HEK293T (cell line): ENCODE measurements at regions not wholly inside any gene's neighbourhood (a gene's known extent, or its start where the extent isn't known, plus 50 kb on each side); places are given as distances from the start of the nearest gene placed in this dataset.

ENCODE experiments used
- BHLHE40 ChIP-seq: fragments of 450-650 bp; IDR thresholded peaks from 2 replicates; pipeline ENCODE4 v1.6.1; 2016; ENCODE audit warnings: mild to moderate bottlenecking, moderate library complexity, borderline replicate concordance
- SP1 ChIP-seq: fragments of 450-650 bp; IDR thresholded peaks from 2 replicates; pipeline ENCODE4 v1.6.1; 2017

DNA sequence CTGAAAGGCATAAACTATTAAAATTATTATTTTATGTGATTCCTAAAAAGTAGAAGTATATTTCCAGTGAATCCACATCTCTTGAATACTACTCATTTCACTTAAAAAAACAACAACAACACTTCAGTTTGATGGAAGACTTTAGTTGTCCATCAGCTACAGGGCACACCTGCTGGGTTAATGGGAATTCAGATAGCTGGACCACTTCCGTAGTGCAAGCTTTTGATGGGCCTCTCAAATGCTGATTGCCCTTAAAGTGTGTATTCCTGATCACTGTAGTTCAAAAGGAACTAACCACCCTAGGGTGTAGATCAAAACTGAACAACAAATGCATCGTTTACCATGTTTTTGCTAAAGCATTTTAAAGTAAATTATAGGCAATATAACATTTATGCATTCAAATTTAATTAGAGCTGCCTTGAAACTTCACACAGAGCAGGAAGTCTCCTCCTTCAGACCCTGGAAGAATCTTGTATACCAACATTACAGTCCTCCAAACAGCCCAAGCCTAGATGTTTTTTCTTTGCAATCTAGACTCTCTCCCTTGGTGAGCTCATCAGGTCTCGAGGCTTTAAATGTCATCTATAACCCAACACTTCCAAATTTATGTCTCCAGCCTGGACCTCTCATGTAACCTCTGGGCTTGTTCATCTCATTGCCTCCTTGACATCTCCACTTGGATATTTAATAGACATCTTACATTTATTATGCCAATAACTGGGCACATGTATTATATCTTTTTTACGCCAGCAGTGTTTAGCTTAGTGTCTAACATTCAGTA lies 510.1 kb upstream of the SLC39A10 start:
- TF ChIP-seq SP1 (no peak), BHLHE40 (no peak)
